RWPE1 (cell line): ENCODE measurements at regions not wholly inside any gene's neighbourhood (a gene's known extent, or its start where the extent isn't known, plus 50 kb on each side); places are given as distances from the start of the nearest gene placed in this dataset.

Experiments
- CTCF ChIA-PET: fragments of 350-600 bp; sonication (Branson Sonifier 250); formaldehyde crosslinking; extraction: SDS; loops from one replicate; lab custom pipeline; 2021; lab: Yijun Ruan, JAX
- POLR2A ChIA-PET: fragments of 400-600 bp; formaldehyde crosslinking; extraction: SDS; loops from one replicate; lab custom pipeline; 2020; ENCODE audit warnings: antibody characterized with exemption; ENCODE audit not compliant: low non-redundant PET; lab: Yijun Ruan, JAX
- DNase-seq: peaks from one replicate; pipeline ENCODE4 v3.0.0; 2012; ENCODE audit warnings: low spot score
- H3K27ac ChIP-seq: fragments of 450-650 bp; 2 replicates; pipeline ENCODE4 v1.5.1; 2017
- TF ChIP-seq, protein P1 (sequence below): fragments of 450-650 bp; conservative IDR thresholded peaks from 2 replicates; pipeline ENCODE4 v1.5.1; 2017; ENCODE audit warnings: low read depth, mild to moderate bottlenecking

- TF ChIP-seq, protein P1, sequence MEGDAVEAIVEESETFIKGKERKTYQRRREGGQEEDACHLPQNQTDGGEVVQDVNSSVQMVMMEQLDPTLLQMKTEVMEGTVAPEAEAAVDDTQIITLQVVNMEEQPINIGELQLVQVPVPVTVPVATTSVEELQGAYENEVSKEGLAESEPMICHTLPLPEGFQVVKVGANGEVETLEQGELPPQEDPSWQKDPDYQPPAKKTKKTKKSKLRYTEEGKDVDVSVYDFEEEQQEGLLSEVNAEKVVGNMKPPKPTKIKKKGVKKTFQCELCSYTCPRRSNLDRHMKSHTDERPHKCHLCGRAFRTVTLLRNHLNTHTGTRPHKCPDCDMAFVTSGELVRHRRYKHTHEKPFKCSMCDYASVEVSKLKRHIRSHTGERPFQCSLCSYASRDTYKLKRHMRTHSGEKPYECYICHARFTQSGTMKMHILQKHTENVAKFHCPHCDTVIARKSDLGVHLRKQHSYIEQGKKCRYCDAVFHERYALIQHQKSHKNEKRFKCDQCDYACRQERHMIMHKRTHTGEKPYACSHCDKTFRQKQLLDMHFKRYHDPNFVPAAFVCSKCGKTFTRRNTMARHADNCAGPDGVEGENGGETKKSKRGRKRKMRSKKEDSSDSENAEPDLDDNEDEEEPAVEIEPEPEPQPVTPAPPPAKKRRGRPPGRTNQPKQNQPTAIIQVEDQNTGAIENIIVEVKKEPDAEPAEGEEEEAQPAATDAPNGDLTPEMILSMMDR, result no peak
- CTCF ChIA-PET, result no interaction called here
- POLR2A ChIA-PET, result no interaction called here
- DNase-seq, result no peak
- no peak overlapping the region for H3K27ac ChIP-seq
These were observed 232.7 kb downstream of the TTC32 start for GRCh38 chr2:19669126-19669525.

DNA sequence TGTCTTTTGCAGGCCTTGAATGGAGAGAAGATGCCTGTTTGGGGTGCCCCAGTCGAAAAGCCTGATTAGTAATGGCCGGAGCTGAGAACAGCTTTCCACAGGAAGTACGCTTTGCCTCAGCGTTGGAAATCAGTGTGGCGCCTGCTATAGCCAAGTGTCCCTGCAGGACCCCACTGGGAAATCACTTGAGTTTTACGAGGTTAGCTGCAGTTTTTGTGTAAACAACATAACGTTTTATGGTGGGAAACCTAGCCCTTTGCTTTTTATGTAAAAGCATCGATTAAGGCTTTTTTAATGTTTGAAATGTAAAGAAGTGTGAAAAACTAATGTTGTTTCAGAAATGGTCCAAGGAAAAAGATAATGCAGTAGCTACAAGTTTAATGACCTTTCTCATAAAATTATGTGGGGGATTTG is 234.2 kb downstream of the TTC32 start:
- no peak overlapping the region for H3K27ac ChIP-seq
- CTCF ChIA-PET, result interaction anchor here (0.6 to 1.9 kb wide), 5 partner anchors 11 to 298 kb away, joined by 3 to 10 read pairs (median 3); no protein-coding TSS in a partner anchor
- TF ChIP-seq, protein P1, result no peak
- POLR2A ChIA-PET, result no interaction called here
- no peak for DNase-seq

DNA sequence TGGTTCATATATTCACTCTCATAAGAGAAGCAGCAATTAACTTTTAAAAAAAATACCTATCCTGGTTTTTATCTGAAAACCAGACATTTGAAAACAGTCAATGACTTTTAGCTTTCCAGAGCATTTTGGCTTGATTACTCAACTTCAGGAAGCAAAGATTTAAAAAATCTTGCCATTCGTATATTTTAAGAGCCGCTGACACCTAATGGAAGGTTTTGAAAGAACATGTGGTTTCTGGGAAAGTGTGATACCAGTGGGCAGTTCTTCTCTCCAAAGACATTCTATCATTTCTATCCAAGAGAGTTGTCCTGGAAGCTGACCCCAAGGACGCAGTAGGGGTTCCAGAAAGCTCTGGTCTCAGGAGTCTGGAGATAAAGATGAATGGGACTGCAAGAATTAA is 234.7 kb downstream of the TTC32 start:
- H3K27ac ChIP-seq, result no peak overlapping the region
- ChIA-PET CTCF (interaction anchor here (0.6 to 1.9 kb wide), 9 partner anchors 11 to 427 kb away, joined by 3 to 10 read pairs (median 4); no protein-coding TSS in a partner anchor), POLR2A (no interaction called here)
- TF ChIP-seq, protein P1, result peak; percentile 55
- DNase-seq, result peak; percentile 51

- DNase-seq, result no peak
- TF ChIP-seq, protein P1, result no peak
- ChIA-PET CTCF (interaction anchor here (1.5 kb wide), 1 partner anchor 295 kb away, joined by 4 read pairs; no protein-coding TSS in a partner anchor), POLR2A (no interaction called here)
- no peak overlapping the region for H3K27ac ChIP-seq
These were observed 237.1 kb downstream of the TTC32 start for GRCh38 chr2:19664646-19665045.

GRCh38 chr2:19659024-19659792 is 242.6 kb downstream of the TTC32 start:
- CTCF ChIA-PET, result interaction anchor here (0.9 kb wide), 1 partner anchor 13 kb away, joined by 3 read pairs; no protein-coding TSS in a partner anchor
- TF ChIP-seq, protein P1, result no peak
- H3K27ac ChIP-seq, result no peak overlapping the region
- DNase-seq, result no peak
- POLR2A ChIA-PET, result no interaction called here

DNA sequence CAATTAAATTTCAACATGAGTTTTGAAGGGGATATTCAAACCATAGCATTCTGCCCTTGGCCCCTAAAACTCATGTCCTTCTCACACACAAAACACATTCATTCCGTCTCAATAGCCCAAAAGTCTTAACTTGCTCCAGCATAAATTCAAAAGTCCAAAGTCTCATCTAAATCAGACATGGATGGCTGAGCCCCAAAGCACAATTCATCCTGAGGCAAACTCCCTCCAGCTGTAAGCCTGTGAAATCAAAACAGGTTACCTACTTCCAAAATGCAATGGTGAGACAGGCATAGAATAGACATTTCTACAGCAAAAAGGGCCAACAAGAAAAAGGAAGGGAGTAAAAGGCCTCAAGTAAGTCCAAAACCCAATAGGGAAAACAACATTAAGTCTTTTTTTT is 245.8 kb downstream of the TTC32 start:
- no peak overlapping the region for H3K27ac ChIP-seq
- ChIA-PET CTCF (interaction anchor here (0.5 kb wide), 1 partner anchor 438 kb away, joined by 3 read pairs; no protein-coding TSS in a partner anchor), POLR2A (no interaction called here)
- TF ChIP-seq, protein P1, result no peak
- DNase-seq, result no peak
